ENCODE measurements at regions not wholly inside any gene's neighbourhood (a gene's known extent, or its start where the extent isn't known, plus 50 kb on each side); places are given as distances from the start of the nearest gene placed in this dataset.
A peak's percentile ranks its signal among the peaks of the same experiment; 100 is the strongest.

- TF ChIP-seq CTCF (IDR thresholded peaks at IDR 0.05; ENCODE audit: insufficient read depth, low read length, severe bottlenecking): no peak
- no peaks in the 10 kb centered on the region for H3K27me3 ChIP-seq (ENCODE audit: control insufficient read depth, insufficient read depth, low read length)
- FAIRE-seq (no peak), DNase-seq (ENCODE audit: low read depth) (no peak)
- no peaks in the 10 kb centered on the region for H3K36me3 ChIP-seq (ENCODE audit: control insufficient read depth, insufficient read depth, low read length)
- H3K4me3 ChIP-seq (ENCODE audit: low read depth, low read length): no peak overlapping the region
These were observed 199.8 kb downstream of the C1orf94 start for GRCh38 chr1:34376531-34376930.

- no peak for TF ChIP-seq CTCF (IDR thresholded peaks at IDR 0.05; ENCODE audit: insufficient read depth, low read length, severe bottlenecking)
- DNase-seq (ENCODE audit: low read depth) (peak; percentile 17), FAIRE-seq (no peak)
- H3K36me3 ChIP-seq (ENCODE audit: control insufficient read depth, insufficient read depth, low read length): no peaks in the 10 kb centered on the region
- no peaks in the 10 kb centered on the region for H3K27me3 ChIP-seq (ENCODE audit: control insufficient read depth, insufficient read depth, low read length)
- no peak overlapping the region for H3K4me3 ChIP-seq (ENCODE audit: low read depth, low read length)
These were observed 202.5 kb downstream of the C1orf94 start for GRCh38 chr1:34378968-34379856.

GRCh38 chr1:34379911-34380310, 203.2 kb downstream of the C1orf94 start:
- no peaks in the 10 kb centered on the region for H3K27me3 ChIP-seq (ENCODE audit: control insufficient read depth, insufficient read depth, low read length)
- no peak for FAIRE-seq

GRCh38 chr1:34380526-34381124, 203.9 kb downstream of the C1orf94 start:
- Histone ChIP-seq H3K36me3 (ENCODE audit: control insufficient read depth, insufficient read depth, low read length) (no peaks in the 10 kb centered on the region), H3K27me3 (ENCODE audit: control insufficient read depth, insufficient read depth, low read length) (no peaks in the 10 kb centered on the region), H3K4me3 (ENCODE audit: low read depth, low read length) (no peak overlapping the region)
- no peak for FAIRE-seq
- DNase-seq (ENCODE audit: low read depth): no peak
- TF ChIP-seq CTCF (IDR thresholded peaks at IDR 0.05; ENCODE audit: insufficient read depth, low read length, severe bottlenecking): no peak

More at GRCh38 chr1:34379911-34380310, 203.2 kb downstream of the C1orf94 start:
- H3K36me3 ChIP-seq (ENCODE audit: control insufficient read depth, insufficient read depth, low read length): no peaks in the 10 kb centered on the region
- no peak for DNase-seq (ENCODE audit: low read depth)
- TF ChIP-seq CTCF (IDR thresholded peaks at IDR 0.05; ENCODE audit: insufficient read depth, low read length, severe bottlenecking): no peak
- H3K4me3 ChIP-seq (ENCODE audit: low read depth, low read length): no peak overlapping the region

GRCh38 chr1:34389974-34390373, 213.3 kb downstream of the C1orf94 start:
- no peak for TF ChIP-seq CTCF (IDR thresholded peaks at IDR 0.05; ENCODE audit: insufficient read depth, low read length, severe bottlenecking)
- no peak for DNase-seq (ENCODE audit: low read depth)
- no peaks in the 10 kb centered on the region for H3K36me3 ChIP-seq (ENCODE audit: control insufficient read depth, insufficient read depth, low read length)
- no peaks in the 10 kb centered on the region for H3K27me3 ChIP-seq (ENCODE audit: control insufficient read depth, insufficient read depth, low read length)
- H3K4me3 ChIP-seq (ENCODE audit: low read depth, low read length): no peak overlapping the region
- no peak for FAIRE-seq

Measured in bronchial epithelial cell (primary cell).